ELR (cell line): ENCODE measurements at regions not wholly inside any gene's neighbourhood (a gene's known extent, or its start where the extent isn't known, plus 50 kb on each side); places are given as distances from the start of the nearest gene placed in this dataset.
"Not testable (repeated sequence)": the region's sequence is repeated elsewhere in the genome, so short reads cannot be mapped to it uniquely, and the experiment has no call there.

Experiments
- DNase-seq: peaks from one replicate; pipeline ENCODE4 v3.0.0-alpha.2; 2015; ENCODE audit warnings: low read depth

DNA sequence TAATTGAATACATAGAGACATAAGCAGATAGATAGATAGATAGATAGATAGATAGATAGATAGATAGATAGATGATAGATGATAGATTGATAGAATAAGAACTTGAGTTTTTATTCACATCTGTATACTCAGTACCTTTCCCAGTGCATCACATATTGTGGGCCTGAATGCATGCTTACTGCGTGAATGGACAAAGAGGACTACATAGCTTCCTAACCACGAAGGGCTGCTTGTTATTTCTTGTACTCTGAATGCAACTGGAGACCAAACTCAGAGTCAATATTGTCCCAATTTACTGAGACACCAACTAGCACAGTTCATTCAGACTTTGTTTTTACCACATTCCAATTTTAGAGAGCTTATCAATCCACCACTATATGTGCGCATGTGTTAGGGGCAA, 422.9 kb upstream of the GRM7 start:
- DNase-seq: no peak

DNA sequence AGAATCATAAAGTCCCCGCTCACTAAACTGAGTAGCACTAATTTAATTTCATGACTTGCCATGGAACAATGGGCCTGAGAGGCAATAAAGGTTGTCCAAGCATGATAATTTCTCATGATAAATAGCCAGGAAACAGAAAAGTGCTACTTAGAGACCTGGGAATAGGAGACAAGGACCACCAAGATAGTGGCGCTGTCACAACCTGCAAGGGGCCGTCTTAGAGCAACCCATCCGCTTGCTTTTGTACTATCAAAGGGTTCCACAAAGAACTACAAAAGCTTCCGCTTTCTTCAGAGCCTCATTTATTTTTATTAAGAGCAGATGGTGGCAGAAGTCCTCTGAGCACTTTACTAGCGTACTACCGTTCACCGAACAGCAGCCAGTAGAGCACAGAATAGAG, 421.7 kb upstream of the GRM7 start:
- DNase-seq: no peak

DNA sequence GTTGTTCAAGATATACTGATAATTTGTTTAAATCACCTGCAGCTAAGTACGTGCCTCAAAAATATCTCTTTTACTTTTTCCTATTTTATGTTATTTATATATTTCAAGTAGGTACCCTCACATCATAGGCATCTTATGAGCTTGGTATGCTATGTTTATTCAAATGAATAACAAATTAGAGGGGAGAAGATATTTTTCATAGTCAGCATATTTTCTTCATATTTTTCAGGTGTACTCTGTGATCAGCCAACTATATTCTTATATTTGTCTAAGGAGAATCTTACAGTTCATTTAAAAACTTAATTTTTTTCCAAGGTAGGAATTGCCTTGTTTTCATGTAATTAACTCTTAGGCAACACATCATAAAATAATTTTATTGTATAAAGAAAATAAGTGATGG, 421.1 kb upstream of the GRM7 start:
- no peak for DNase-seq

DNA sequence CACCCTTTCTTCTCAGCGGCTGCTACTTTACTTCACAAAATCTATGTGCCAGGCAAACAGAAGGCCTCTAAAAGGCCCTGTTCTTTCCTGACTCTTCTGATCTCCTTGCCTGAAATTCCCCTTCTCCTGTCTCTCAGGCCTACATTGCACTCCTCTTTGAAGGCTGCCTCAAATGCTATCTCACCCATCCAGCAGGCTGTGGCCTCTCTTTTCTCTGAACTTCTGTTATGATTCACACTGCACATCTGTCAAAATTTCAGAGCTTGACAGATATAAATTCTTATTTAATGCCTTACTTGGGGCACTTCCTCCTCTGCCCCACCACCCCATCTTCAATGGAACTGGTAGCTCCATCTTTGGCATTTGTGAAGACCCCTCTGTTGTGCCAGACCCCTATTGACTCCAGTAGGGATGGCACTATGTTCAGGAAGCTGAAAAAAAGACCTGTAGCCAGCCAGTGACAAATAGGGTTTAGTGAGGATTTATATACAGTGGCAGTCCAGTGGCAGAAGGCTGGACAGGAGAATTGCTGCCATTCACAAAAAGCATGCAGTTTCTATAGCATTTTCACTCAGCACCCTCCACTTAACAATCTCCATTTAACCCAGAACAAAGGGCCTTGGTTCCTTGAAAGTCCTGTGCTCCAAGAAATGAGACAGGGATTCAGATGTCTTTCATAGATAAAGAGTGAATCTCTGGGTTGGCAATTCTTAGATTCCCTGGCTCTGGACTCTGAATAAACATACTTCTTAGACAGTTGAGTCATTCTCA, 415.8 kb upstream of the GRM7 start:
- DNase-seq: no peak

DNA sequence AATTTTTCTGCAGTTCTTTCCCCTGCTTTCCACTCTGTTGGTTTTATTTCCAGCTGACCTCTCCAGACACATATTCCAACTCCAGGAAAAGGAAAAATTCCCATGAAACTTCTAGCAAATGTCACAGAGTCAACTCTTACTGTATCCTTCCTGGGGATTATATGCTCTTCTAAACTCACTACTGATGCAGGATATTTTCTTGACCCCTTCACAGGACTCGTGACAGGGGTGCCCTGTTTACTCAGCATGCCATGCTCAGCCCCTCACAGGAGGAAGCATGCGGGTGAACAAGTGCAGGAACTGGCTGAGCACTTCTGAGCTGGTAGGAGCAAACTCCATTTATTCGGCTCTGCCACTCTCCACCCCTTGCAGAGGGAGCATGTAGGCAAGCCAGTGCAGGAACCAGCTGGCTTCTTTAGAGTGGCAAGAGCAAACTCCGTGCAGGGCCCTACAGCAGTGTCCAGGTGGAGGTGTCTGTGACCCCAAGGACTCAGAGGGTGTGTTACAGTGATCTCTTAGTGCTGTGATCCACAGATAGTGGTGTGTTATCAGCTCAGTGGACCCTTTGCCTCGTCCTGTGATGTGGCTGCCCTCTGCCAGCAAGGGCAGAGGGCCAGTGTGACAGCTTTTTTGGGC, 413.6 kb upstream of the GRM7 start:
- DNase-seq: no peak

DNA sequence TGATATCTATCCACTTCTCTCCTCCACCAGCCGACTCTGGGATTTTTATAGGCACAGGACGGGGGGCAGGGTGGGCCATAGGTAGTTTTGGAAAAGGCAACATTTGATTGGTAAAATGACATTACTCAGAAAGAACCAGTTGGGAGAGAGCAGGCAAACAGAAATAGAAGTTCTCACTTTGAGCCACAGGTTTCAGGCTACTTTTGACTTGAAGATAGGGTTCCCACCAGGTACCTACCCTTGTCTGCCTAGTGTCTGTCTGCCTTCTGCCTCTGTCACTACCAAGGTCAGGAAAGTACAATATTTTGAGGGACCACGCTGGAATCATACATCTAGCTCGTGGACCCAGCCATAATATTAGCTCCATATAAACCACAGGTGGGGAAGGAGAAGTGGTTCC, 412.9 kb upstream of the GRM7 start:
- no peak for DNase-seq

DNA sequence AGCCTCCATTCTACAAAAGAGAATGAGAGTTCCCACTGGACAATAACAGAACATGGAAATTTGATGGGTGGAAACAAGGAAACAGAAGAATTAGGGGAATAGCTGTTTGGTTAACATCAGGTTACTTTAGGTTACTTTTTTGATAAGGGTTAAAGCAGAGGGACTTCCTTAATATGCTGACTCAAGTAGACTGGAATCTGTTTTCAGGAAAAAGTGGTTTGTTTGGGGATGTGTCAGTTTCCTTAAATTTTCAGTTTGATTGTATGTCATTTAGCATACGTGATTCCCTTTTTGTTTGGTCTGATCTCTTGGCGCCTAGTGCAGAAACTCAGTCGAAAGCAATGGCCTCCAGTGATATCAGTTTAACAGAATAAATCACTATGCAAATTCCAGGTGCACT, 411.8 kb upstream of the GRM7 start:
- DNase-seq: no peak

DNA sequence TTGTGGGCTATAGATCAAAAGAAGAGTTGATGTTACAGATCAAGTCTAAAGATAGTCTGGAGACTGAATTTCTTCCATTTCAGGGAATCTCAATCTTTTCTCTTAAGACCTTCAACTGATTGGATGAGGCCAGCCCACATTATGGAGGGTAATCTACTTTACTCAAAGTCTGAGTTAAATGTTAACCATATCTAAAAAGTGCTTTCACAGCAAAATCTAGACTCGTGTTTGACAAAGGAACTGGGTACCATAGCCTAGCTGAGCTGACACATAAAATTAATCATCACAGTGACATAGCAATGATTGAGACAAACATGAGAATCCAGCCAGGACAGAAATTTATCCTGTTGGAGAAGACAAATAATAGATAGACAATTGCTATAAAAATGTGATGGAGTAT, 407.9 kb upstream of the GRM7 start:
- no peak for DNase-seq

DNA sequence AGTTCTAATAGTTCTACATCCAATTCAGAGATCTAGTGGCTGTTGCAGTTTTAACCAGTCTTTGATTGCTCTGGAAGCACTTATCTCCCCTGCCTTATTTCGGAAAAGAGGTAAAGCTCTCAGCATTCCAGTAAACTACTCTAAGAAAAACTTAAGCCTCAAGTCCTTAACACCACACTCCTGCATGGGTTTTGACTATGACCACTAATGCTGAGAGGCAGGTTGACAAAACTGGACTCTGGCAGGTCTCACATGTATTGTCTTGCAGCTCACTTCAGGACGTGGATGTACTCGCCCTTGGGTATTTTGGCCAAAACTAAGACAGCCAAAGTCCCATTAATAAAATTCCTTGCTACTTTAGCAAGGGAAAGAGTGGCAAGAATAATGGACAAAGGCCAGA, 405.9 kb upstream of the GRM7 start:
- DNase-seq: no peak

DNA sequence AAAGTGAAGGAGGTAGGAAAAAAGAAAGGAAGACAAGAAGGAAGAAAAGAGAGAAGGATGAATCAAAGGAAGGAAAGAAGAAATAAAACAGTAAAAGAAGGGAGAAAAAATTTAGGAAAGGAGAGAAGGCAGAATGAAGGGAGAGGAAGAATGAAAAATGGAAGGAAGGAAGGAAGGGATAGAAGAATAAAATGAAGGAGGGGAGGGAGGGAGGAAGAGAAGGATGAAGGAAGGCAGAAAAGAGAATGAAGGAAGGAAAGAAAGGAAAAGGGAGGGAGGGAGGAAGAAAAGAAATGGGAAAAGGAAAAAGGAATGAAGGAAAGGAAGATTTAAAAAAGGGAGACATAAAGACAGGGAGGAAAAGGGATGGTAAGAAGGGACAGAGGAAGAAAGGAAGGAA, 393.7 kb upstream of the GRM7 start:
- no peak for DNase-seq

DNA sequence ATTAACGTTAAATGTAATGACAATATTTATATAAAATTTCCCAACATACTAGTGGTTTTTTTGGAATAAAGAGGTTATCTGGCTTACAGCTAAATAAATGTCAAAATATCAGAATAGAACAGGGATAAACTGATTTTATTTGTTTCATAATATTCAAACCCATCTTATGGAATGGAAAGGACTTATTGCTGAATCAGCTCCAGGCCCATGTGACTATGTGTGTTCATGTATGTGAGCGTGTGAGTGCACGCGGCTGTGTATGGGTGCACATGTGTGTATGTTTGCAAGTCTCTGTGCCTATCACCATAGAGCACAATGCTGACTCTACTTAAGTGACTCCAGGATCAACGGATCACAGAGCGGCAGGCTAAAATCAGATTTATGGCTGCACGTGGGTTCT, 392.3 kb upstream of the GRM7 start:
- DNase-seq: no peak

DNA sequence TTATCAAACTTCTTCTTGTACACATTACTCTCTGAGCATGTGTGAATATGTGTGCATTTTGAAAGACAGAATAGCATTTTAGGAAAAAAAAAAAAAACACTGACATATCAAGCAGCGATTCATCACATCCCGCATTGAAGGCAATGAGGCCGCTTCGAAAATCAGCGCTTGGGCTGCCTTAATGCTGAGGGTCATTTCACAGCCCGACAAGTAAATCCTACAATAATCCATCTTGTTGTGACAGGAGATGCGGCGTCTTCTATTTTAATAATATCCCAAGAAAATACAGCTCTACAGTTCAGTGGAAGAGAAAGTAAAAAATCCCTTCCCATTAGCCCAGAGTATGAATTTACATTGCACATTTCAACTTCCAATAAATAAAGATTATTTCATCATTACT, 389.2 kb upstream of the GRM7 start:
- no peak for DNase-seq

DNA sequence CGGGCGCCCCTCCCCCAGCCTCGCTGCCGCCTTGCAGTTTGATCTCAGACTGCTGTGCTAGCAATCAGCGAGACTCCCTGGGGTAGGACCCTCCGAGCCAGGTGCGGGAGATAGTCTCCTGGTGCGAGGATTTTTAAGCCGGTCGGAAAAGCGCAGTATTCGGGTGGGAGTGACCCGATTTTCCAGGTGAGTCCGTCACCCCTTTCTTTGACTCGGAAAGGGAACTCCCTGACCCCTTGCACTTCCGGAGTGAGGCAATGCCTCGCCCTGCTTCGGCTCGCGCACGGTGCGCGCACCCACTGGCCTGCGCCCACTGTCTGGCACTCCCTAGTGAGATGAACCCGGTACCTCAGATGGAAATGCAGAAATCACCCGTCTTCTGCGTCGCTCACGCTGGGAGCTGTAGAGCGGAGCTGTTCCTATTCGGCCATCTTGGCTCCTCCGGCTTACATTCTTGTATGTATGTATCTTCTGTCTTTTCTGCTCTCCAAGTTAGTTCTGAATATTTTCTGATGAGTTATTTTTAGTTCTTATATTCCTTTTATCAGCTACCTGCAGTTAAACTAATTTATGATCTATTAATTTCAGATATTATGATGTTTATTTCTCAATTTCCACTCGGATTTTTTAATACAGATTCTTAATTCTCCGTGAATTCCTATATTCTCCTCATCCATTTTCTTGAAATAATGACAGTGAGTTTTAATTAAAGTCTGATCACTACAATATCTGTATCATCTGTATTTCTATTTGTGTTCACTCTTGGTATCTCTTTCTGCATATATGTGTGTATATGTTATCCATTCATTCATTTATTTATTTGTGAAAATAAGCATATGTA, 370.2 kb upstream of the GRM7 start:
- not testable (repeated sequence) for DNase-seq

DNA sequence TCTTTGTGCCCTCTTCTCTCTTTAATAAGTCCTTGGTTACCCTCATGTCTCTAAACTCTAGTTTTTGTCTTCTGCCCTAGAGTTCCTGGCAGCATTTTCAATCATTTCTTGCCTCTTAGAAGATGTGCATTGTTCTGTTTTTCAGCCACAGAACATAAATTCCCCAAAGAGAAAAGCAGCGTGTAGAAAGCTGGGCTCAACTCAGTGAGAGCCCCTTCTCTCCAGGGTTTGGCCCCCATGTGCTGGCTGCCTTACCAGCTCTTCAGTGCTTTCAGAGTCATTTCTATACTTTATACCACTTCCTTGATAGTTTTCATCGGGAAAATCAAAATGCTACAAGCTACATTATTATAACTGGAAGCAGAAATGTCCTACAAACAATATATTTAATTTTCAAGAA, 369.1 kb upstream of the GRM7 start:
- no peak for DNase-seq

DNA sequence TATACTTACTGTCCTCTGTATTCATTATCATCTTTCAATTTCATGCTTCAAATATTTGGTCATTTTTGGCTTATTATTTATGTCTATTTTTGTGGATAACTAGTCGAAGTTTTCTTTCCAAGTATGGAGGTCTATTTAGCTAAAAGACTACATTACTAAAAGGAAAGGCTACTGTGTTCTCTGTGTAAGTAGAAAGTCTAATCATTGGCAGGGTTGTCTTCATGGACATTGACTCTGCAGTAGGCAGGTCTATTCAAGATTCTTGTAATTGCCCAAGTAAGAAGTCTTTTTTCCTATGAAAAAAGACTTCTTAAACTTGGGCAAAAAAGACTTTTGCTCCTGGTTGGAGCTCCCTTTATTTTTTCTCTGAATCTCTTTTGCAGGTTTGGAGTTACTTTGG, 368.6 kb upstream of the GRM7 start:
- DNase-seq: no peak

DNA sequence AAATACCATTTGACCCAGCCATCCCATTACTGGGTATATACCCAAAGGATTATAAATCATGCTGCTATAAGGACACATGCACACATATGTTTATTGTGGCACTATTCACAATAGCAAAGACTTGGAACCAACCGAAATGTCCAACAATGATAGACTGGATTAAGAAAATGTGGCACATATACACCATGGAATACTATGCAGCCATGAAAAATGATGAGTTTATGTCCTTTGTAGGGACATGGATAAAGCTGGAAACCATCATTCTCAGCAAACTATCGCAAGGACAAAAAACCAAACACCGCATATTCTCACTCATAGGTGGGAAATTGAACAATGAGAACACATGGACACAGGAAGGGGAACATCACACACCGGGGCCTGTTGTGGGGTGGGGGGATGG, 362.0 kb upstream of the GRM7 start:
- DNase-seq: not testable (repeated sequence)

DNA sequence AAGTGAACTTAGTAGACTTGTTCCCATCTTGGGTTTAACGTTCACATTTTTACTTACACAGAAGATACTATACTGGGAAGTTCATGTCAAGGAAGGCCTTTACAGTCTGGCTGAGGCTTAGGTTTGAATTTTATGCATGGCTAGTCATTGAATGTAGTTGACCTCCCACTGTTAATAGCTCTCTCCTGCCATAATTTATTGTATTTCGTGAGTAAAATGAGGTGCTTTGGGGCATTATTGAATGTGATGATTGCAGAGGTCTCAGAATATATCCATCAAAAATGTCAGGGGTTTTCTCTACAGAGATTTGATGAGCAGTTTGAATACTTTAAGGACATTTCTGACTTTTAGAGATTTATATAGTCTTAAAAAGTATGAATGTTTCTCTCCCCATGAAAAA, 356.6 kb upstream of the GRM7 start:
- DNase-seq: no peak

DNA sequence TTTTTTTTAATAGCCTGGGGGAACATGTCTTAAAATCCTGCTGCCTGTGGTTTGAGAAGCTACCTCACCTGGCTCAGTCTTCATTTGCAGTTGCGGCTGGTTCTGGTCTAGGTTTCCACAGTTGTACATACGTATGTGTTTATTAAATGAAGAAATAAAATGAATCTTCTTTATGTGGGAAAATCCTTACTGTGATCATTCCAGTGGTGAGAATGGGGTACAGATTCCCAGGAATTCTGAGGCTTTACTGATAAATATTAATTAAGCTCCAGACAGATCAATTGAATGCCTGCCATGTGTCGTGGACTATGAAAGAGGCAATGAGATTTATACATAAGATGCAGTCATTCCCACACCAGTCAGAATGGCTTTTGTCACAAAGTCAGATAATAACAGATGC, 356.1 kb upstream of the GRM7 start:
- no peak for DNase-seq

DNA sequence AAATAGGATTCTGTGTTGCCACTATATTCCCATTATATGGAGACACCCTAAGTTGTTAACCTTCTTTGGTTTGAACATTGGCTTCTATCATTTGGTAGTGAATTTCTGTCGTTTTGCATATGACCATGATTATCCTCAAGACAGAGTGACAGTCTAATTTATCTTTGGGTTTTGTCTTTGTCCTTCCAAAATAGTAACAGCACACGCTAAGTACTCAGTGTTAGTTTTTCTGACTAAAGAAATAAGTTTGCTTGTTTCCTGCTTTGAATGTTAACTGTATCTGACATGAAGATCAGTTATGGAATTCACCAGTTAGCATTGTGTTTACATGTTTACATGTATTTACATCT, 352.5 kb upstream of the GRM7 start:
- no peak for DNase-seq

DNA sequence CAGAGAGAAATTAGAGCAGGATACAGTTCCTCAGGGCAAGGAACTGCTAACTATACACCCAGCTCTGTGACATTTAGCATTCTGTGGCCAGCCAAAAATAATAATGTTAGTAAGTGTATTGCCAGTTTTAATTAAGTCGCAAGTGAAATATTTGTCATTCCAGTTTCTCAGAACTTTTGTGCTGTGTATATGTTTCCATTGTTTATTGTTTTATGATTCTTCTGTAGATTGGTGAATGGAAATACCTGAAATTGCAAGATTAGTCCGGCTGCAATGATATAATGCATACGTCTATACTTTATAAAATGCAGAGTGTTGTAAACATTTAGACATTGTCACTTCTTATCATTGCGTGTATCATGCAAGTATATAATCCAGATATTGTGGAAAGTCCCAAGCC, 351.3 kb upstream of the GRM7 start:
- no peak for DNase-seq

DNA sequence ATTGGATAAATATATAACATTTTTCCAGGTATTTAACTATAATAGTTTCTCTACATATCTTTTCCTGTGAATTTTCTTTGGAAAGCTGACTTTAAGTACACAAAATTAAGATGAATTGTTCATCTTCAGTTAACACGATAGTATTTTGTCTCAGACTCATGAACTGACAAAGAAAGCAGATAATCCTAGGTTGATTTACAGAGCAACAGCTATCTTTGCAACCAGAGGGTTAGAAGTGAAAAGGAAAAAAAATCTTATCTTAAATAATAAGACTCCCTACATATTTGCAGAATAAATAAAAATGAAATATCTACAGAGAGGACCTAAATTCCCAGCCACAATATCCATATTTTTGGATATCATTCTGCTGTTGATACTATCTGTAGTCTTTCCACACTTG, 350.2 kb upstream of the GRM7 start:
- DNase-seq: no peak

DNA sequence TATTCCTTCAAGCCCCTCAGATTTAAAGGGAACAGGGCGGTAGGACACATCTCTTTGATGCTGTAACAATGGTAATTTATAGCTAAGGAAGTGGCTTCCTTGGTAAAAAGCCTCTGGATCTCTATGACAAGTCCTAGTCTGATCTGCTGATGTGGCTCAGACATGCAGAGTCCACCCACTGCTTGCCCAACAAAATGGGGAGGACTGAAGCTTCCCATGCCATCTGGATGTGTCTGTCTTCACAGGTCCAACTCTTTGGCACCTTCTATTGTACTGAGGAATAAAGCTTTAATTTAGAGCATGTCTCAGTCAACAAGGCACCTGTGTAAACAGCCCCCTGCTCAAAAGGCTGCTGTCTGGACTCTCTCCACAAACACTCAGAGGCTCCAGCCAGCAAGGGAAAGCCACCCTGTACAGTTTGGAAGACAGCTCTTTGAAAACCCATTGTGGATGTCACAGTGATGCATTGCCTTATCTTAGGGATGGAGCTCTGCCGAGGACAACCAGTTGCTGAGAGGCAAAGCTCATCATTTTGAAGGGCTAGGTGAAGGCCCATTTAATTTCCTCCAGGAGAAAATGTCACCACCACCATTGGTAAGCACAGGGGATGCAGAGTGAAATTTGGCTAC, 348.6 kb upstream of the GRM7 start:
- DNase-seq: no peak

DNA sequence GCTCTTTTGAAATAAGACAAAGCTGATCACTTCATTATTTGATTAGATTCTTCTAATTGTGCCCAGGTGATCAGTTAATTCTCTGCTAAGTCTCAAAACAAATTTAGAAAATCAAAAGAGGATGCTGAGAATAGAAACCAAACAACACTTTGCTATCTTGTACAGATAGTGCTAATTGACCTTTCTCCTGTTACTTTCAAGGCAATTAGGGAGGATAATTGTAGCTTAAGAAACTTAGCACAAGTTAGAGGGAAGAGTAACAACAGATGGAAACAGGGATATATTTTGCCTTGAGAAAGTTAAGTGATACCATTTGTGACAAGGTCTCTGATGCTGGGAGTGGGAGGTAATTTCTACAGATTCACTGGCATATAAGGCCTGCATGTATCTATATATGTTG, 344.8 kb upstream of the GRM7 start:
- DNase-seq: no peak
